OCI-LY7 (cell line): ENCODE measurements at regions not wholly inside any gene's neighbourhood (a gene's known extent, or its start where the extent isn't known, plus 50 kb on each side); places are given as distances from the start of the nearest gene placed in this dataset.

Experiments used
- BruUV-seq: library from RNA; stranded (reverse); fragments of 400-500 nt; replicated peaks from 2 replicates; lab custom pipeline; 2021; lab: Mats Ljungman, UMichigan
- CTCF ChIA-PET: fragments of 300-600 bp; sonication (Branson Sonifier 250); formaldehyde crosslinking; loops from one replicate; lab custom pipeline; 2022; ENCODE audit warnings: antibody characterized with exemption; ENCODE audit not compliant: unreplicated experiment; lab: Charles Lee
- POLR2A ChIA-PET: fragments of 300-600 bp; sonication (Branson Sonifier 250); formaldehyde crosslinking; loops from one replicate; lab custom pipeline; 2022; ENCODE audit warnings: antibody characterized with exemption; lab: Charles Lee
- DNase-seq: peaks from one replicate; pipeline ENCODE4 v3.0.0-alpha.2; 2015; ENCODE audit warnings: low spot score
- H2AFZ ChIP-seq: fragments of 200-600 bp; sonication (generic), shearing (Covaris generic); 2 replicates; pipeline ENCODE4 v1.6.1; 2014; ENCODE audit warnings: mild to moderate bottlenecking, antibody characterized with exemption, low read length, moderate library complexity
- H3K27ac ChIP-seq: fragments of 200-600 bp; sonication (generic); 2 replicates; pipeline ENCODE4 v1.5.1; 2014; ENCODE audit warnings: mixed run types, low read depth, mild to moderate bottlenecking, moderate library complexity, low read length, inconsistent platforms; ENCODE audit not compliant: poor library complexity, severe bottlenecking
- H3K36me3 ChIP-seq: fragments of 200-600 bp; sonication (generic); 2 replicates; pipeline ENCODE4 v1.6.1; 2014; ENCODE audit warnings: mild to moderate bottlenecking, antibody characterized with exemption, low read length, moderate library complexity, mixed read lengths; ENCODE audit not compliant: insufficient read depth
- H3K4me1 ChIP-seq: fragments of 200-600 bp; sonication (generic); 2 replicates; pipeline ENCODE4 v1.5.1; 2014; ENCODE audit warnings: mild to moderate bottlenecking, low read length; ENCODE audit not compliant: insufficient read depth, poor library complexity, severe bottlenecking
- H3K4me2 ChIP-seq: fragments of 200-600 bp; sonication (generic); 2 replicates; pipeline ENCODE4 v1.6.1; 2014; ENCODE audit warnings: mild to moderate bottlenecking, low read length
- H3K4me3 ChIP-seq: fragments of 200-600 bp; sonication (generic); 2 replicates; pipeline ENCODE4 v1.5.1; 2014; ENCODE audit warnings: mild to moderate bottlenecking, low read depth, low read length; ENCODE audit not compliant: poor library complexity, severe bottlenecking
- H3K79me2 ChIP-seq: fragments of 200-600 bp; sonication (generic); 2 replicates; pipeline ENCODE4 v1.6.1; 2016; ENCODE audit warnings: low read depth, mild to moderate bottlenecking, low read length, moderate library complexity, mixed read lengths; ENCODE audit not compliant: insufficient read depth
- H3K9me2 ChIP-seq: fragments of 200-600 bp; sonication (generic); 2 replicates; pipeline ENCODE4 v1.6.1; 2016; ENCODE audit warnings: mild to moderate bottlenecking, low read length, mixed read lengths; ENCODE audit not compliant: insufficient read depth
- H3K9me3 ChIP-seq: fragments of 200-600 bp; sonication (generic); 2 replicates; pipeline ENCODE4 v1.6.1; 2014; ENCODE audit warnings: mild to moderate bottlenecking, mixed run types, low read length, mixed read lengths
- H4K20me1 ChIP-seq: fragments of 200-600 bp; sonication (generic); 2 replicates; pipeline ENCODE4 v1.6.1; 2014; ENCODE audit warnings: mild to moderate bottlenecking, antibody characterized with exemption, low read length, moderate library complexity, mixed read lengths; ENCODE audit not compliant: insufficient read depth
- CTCF ChIP-seq: fragments of 200-600 bp; sonication (generic); conservative IDR thresholded peaks from 2 replicates; pipeline ENCODE4 v1.5.1; 2014; ENCODE audit warnings: mild to moderate bottlenecking, antibody characterized with exemption, low read length, moderate library complexity, mixed read lengths
- EZH2phosphoT487 ChIP-seq: fragments of 200-600 bp; sonication (generic); IDR thresholded peaks from 2 replicates; pipeline ENCODE4 v1.6.1; 2018; ENCODE audit warnings: low read depth, borderline replicate concordance, mild to moderate bottlenecking, mixed run types, antibody characterized with exemption, low read length, moderate library complexity, mixed read lengths
- intact Hi-C: fragments of 100-400 bp; cut with micrococcal nuclease; formaldehyde crosslinking; loops from one replicate; pipeline ENCODE4 v1.10.0; 2022; ENCODE audit not compliant: unreplicated experiment

DNA sequence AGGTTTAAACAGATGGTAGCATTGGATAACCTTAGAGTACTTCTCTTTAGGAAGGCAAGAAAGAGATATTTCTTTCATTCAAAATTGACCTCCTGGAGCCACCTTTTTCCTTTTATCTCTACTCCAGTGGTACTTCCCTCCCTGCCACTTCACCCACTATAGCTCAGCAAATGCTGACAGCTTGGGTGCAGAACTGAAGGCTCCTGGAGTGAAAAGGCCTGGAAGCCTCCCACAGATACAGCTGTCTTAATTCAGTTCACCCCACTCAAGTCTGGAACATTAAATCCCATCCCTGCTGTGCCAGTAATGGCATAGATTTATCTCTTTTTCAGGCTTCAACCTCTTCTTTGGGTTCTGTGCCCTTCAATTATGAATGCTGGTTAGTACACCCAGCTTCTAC is 140.3 kb downstream of the NEDD1 start:
- POLR2A ChIA-PET: interaction anchor here (0.6 kb wide), 1 partner anchor 59 kb away, joined by 3 read pairs; no protein-coding TSS in a partner anchor
- intact Hi-C loops: no loop called here
- TF ChIP-seq CTCF (no peak), EZH2phosphoT487 (no peak)
- Histone ChIP-seq H4K20me1 (no peaks in the 10 kb centered on the region), H3K79me2 (no peaks in the 10 kb centered on the region), H3K4me2 (no peak overlapping the region), H3K9me3 (no peaks in the 10 kb centered on the region), H3K4me1 (peaks cover 20% of the 10 kb centered on the region), H3K27ac (no peak overlapping the region), H3K9me2 (no peaks in the 10 kb centered on the region), H2AFZ (no peak overlapping the region), H3K36me3 (no peaks in the 10 kb centered on the region), H3K4me3 (no peak overlapping the region)
- CTCF ChIA-PET: no interaction called here
- DNase-seq: no peak
- BruUV-seq: no TSS peak

GRCh38 chr12:97048421-97049035 is 141.5 kb downstream of the NEDD1 start:
- Histone ChIP-seq H3K36me3 (no peaks in the 10 kb centered on the region), H3K27ac (no peak overlapping the region), H4K20me1 (no peaks in the 10 kb centered on the region), H3K4me2 (peak overlapping the region; percentile 25; the same call in 1 of the 2 replicates), H2AFZ (peak overlapping the region; percentile 72), H3K79me2 (no peaks in the 10 kb centered on the region), H3K4me1 (peaks cover 18% of the 10 kb centered on the region), H3K9me2 (no peaks in the 10 kb centered on the region), H3K4me3 (no peak overlapping the region), H3K9me3 (no peaks in the 10 kb centered on the region)
- ChIA-PET POLR2A (no interaction called here), CTCF (no interaction called here)
- TF ChIP-seq EZH2phosphoT487 (no peak), CTCF (no peak)
- DNase-seq: peak; percentile 45
- intact Hi-C loops: no loop called here
- BruUV-seq: no TSS peak

- DNase-seq: no peak
- Histone ChIP-seq H3K4me2 (no peak overlapping the region), H2AFZ (no peak overlapping the region), H3K9me3 (no peaks in the 10 kb centered on the region), H4K20me1 (no peaks in the 10 kb centered on the region), H3K79me2 (no peaks in the 10 kb centered on the region), H3K4me3 (no peak overlapping the region), H3K36me3 (no peaks in the 10 kb centered on the region), H3K9me2 (no peaks in the 10 kb centered on the region), H3K4me1 (peaks cover 8% of the 10 kb centered on the region), H3K27ac (no peak overlapping the region)
- intact Hi-C loops: no loop called here
- BruUV-seq: no TSS peak
- no peak for TF ChIP-seq CTCF
- TF ChIP-seq EZH2phosphoT487: no peak
- POLR2A ChIA-PET: interaction anchor here (0.7 kb wide), 1 partner anchor 378 kb away, joined by 4 read pairs; no protein-coding TSS in a partner anchor
- CTCF ChIA-PET: no interaction called here
These were observed 143.5 kb downstream of the NEDD1 start for GRCh38 chr12:97050509-97050908.
